SJCRH30 (cell line): ENCODE measurements at regions not wholly inside any gene's neighbourhood (a gene's known extent, or its start where the extent isn't known, plus 50 kb on each side); places are given as distances from the start of the nearest gene placed in this dataset.

Source experiments
- DNase-seq, 2 experiments: peaks; one replicate each; pipeline ENCODE4 v3.0.0-alpha.2; 2015 to 2020
- H3K27ac ChIP-seq: fragments of 250-450 bp; sonication (Bioruptor Pico); 2 replicates; pipeline ENCODE4 v1.5.1; 2020; ENCODE audit warnings: mild to moderate bottlenecking, moderate library complexity
- H3K27me3 ChIP-seq: fragments of 250-450 bp; sonication (Bioruptor Pico); 2 replicates; pipeline ENCODE4 v1.5.1; 2020; ENCODE audit warnings: mild to moderate bottlenecking, moderate library complexity
- H3K36me3 ChIP-seq: fragments of 250-450 bp; sonication (Bioruptor Pico); 2 replicates; pipeline ENCODE4 v1.5.1; 2020; ENCODE audit warnings: mild to moderate bottlenecking, moderate library complexity
- H3K4me1 ChIP-seq: fragments of 250-450 bp; sonication (Bioruptor Pico); 2 replicates; pipeline ENCODE4 v1.5.1; 2020; ENCODE audit warnings: mild to moderate bottlenecking, moderate library complexity
- H3K4me3 ChIP-seq: fragments of 250-450 bp; sonication (Bioruptor Pico); 2 replicates; pipeline ENCODE4 v1.5.1; 2020; ENCODE audit warnings: mild to moderate bottlenecking, moderate library complexity
- H3K9me3 ChIP-seq: fragments of 250-450 bp; sonication (Bioruptor Pico); replicated peaks from 2 replicates; pipeline ENCODE4 v1.5.1; 2020; ENCODE audit warnings: mild to moderate bottlenecking, moderate library complexity

- no peak for DNase-seq
- Histone ChIP-seq H3K36me3 (no peaks in the 10 kb centered on the region), H3K9me3 (no peaks in the 10 kb centered on the region), H3K27me3 (no peaks in the 10 kb centered on the region), H3K4me3 (no peak overlapping the region), H3K4me1 (peaks cover 1% of the 10 kb centered on the region; the same call in 1 of the 2 replicates), H3K27ac (no peak overlapping the region)
Observed at GRCh38 chr12:92089559-92089958, 56.1 kb downstream of the BTG1 start.

- Histone ChIP-seq H3K27me3 (no peaks in the 10 kb centered on the region), H3K36me3 (no peaks in the 10 kb centered on the region), H3K9me3 (no peaks in the 10 kb centered on the region), H3K27ac (no peak overlapping the region), H3K4me3 (no peak overlapping the region), H3K4me1 (no peaks in the 10 kb centered on the region)
- DNase-seq, result peak in 1 of 2 experiments; percentile 8
Observed at GRCh38 chr12:92088805-92089204, 56.8 kb downstream of the BTG1 start.

DNA sequence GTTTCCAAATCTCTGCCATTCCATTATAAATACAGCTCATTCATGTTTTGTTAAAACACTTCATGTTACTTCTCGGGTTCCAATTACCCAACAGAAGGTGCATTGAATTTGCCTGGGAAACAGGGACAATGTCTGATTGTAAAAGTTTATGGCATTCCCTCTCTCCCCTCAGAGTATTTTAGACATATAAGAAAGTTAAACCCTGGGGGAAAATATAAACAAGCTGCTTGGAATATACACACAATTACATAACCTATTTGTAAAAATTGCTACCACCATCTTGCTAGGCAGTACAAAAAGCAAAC lies 60.0 kb downstream of the BTG1 start:
- H3K36me3 ChIP-seq, result no peaks in the 10 kb centered on the region
- DNase-seq, result no peak
- H3K4me3 ChIP-seq, result no peak overlapping the region
- no peaks in the 10 kb centered on the region for H3K4me1 ChIP-seq
- H3K9me3 ChIP-seq, result no peaks in the 10 kb centered on the region
- no peak overlapping the region for H3K27ac ChIP-seq
- H3K27me3 ChIP-seq, result no peaks in the 10 kb centered on the region

GRCh38 chr12:92085040-92085735 lies 60.5 kb downstream of the BTG1 start:
- peaks cover 4% of the 10 kb centered on the region for H3K4me1 ChIP-seq
- H3K36me3 ChIP-seq, result no peaks in the 10 kb centered on the region
- no peak for DNase-seq
- H3K27me3 ChIP-seq, result no peaks in the 10 kb centered on the region
- no peak overlapping the region for H3K27ac ChIP-seq
- no peaks in the 10 kb centered on the region for H3K9me3 ChIP-seq
- H3K4me3 ChIP-seq, result no peak overlapping the region

DNA sequence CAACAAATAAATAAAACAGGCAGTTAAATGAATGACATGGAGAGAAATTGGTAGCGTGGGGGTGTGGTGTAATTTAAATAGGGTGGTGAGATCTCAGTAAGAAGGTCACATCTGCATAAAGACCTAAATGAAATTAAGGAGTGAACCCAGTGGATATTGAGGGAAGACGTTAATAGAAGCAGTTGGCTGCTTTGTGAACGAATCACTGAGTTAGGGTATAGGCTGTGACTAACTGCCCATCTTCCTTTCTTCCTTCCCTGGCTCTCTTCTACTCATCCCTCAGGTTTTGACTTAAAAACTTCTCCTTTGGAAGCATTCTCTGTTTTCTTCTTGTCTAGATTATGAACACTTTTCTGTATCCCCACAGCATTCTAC lies 64.7 kb downstream of the BTG1 start:
- H3K36me3 ChIP-seq, result no peaks in the 10 kb centered on the region
- peaks cover 7% of the 10 kb centered on the region for H3K4me1 ChIP-seq
- H3K9me3 ChIP-seq, result no peaks in the 10 kb centered on the region
- no peak for DNase-seq
- no peaks in the 10 kb centered on the region for H3K27me3 ChIP-seq
- no peak overlapping the region; the same call in 1 of the 2 replicates for H3K27ac ChIP-seq
- H3K4me3 ChIP-seq, result no peak overlapping the region

GRCh38 chr12:92079054-92079385 lies 66.6 kb downstream of the BTG1 start:
- no peak for DNase-seq
- Histone ChIP-seq H3K27me3 (no peaks in the 10 kb centered on the region), H3K27ac (no peak overlapping the region), H3K36me3 (no peaks in the 10 kb centered on the region), H3K9me3 (no peaks in the 10 kb centered on the region), H3K4me3 (no peak overlapping the region), H3K4me1 (peaks cover 7% of the 10 kb centered on the region)

- DNase-seq, result no peak
- Histone ChIP-seq H3K4me3 (no peak overlapping the region), H3K27ac (no peak overlapping the region), H3K9me3 (no peaks in the 10 kb centered on the region), H3K4me1 (peaks cover 7% of the 10 kb centered on the region), H3K36me3 (no peaks in the 10 kb centered on the region), H3K27me3 (no peaks in the 10 kb centered on the region)
Observed at GRCh38 chr12:92078167-92079053, 67.2 kb downstream of the BTG1 start.

- H3K4me3 ChIP-seq, result no peak overlapping the region
- DNase-seq, result no peak
- no peak overlapping the region for H3K27ac ChIP-seq
- peaks cover 7% of the 10 kb centered on the region for H3K4me1 ChIP-seq
- H3K36me3 ChIP-seq, result no peaks in the 10 kb centered on the region
- no peaks in the 10 kb centered on the region for H3K27me3 ChIP-seq
- no peaks in the 10 kb centered on the region for H3K9me3 ChIP-seq
Observed at GRCh38 chr12:92077530-92077929, 68.1 kb downstream of the BTG1 start.

GRCh38 chr12:92076101-92076500 lies 69.5 kb downstream of the BTG1 start:
- no peaks in the 10 kb centered on the region for H3K27me3 ChIP-seq

GRCh38 chr12:92075425-92075914 lies 70.2 kb downstream of the BTG1 start:
- H3K27ac ChIP-seq, result no peak overlapping the region
- no peak for DNase-seq

More at GRCh38 chr12:92076101-92076500, 69.5 kb downstream of the BTG1 start:
- no peak for DNase-seq
- Histone ChIP-seq H3K36me3 (no peaks in the 10 kb centered on the region), H3K27ac (no peak overlapping the region), H3K4me3 (no peak overlapping the region), H3K9me3 (no peaks in the 10 kb centered on the region), H3K4me1 (peaks cover 7% of the 10 kb centered on the region)

DNA sequence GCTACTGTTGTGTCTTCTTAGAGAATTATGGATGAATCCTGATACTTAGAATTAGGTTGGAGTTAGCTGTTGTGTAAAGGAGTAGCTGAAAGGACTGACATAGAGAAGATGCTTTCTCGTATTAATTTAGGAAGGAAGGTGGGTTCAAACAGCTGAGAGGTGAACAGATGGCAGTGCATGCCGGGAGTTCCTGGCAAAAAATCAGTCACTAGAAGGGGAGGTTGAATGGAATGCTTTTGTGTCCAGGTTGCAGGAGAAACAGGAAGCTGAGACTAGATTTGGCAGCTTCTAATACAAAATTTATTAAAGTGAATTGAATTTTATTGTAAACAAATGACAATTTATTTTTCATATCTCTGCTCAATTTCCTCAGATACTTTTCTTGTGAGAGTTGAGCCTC lies 70.8 kb downstream of the BTG1 start:
- H3K27ac ChIP-seq, result no peak overlapping the region
- no peaks in the 10 kb centered on the region; the same call in 1 of the 2 replicates for H3K4me1 ChIP-seq
- no peaks in the 10 kb centered on the region for H3K27me3 ChIP-seq
- no peak overlapping the region for H3K4me3 ChIP-seq
- H3K9me3 ChIP-seq, result no peaks in the 10 kb centered on the region
- no peak for DNase-seq
- no peaks in the 10 kb centered on the region for H3K36me3 ChIP-seq

More at GRCh38 chr12:92075425-92075914, 70.2 kb downstream of the BTG1 start:
- Histone ChIP-seq H3K36me3 (no peaks in the 10 kb centered on the region), H3K27me3 (no peaks in the 10 kb centered on the region), H3K9me3 (no peaks in the 10 kb centered on the region), H3K4me3 (no peak overlapping the region), H3K4me1 (peaks cover 5% of the 10 kb centered on the region)

DNA sequence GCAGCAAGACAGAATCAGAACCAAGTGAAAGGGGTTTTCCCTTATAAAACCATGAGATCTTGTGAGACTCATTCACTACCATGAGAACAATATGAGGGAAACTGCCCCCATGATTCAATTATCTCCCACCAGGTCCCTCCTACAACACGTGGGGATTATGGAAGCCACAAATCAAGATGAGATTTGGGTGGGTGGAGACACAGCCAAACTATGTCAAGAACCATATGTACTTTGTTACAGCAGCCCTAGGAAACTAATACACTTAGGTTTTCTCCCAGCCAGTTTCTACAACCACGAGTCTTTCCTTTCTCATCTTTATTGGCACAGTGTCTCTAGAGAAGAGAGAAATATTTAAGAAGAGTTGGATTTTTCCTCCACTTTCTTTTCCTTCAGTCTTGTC lies 72.6 kb downstream of the BTG1 start:
- no peaks in the 10 kb centered on the region for H3K4me1 ChIP-seq
- no peaks in the 10 kb centered on the region for H3K27me3 ChIP-seq
- H3K4me3 ChIP-seq, result no peak overlapping the region
- H3K9me3 ChIP-seq, result no peaks in the 10 kb centered on the region
- H3K27ac ChIP-seq, result no peak overlapping the region
- H3K36me3 ChIP-seq, result no peaks in the 10 kb centered on the region
- no peak for DNase-seq

- no peak overlapping the region for H3K4me3 ChIP-seq
- H3K4me1 ChIP-seq, result no peaks in the 10 kb centered on the region
- H3K36me3 ChIP-seq, result no peaks in the 10 kb centered on the region
- H3K27me3 ChIP-seq, result no peaks in the 10 kb centered on the region
- DNase-seq, result no peak
- no peak overlapping the region for H3K27ac ChIP-seq
- no peaks in the 10 kb centered on the region for H3K9me3 ChIP-seq
Observed at GRCh38 chr12:92072112-92072511, 73.5 kb downstream of the BTG1 start.

DNA sequence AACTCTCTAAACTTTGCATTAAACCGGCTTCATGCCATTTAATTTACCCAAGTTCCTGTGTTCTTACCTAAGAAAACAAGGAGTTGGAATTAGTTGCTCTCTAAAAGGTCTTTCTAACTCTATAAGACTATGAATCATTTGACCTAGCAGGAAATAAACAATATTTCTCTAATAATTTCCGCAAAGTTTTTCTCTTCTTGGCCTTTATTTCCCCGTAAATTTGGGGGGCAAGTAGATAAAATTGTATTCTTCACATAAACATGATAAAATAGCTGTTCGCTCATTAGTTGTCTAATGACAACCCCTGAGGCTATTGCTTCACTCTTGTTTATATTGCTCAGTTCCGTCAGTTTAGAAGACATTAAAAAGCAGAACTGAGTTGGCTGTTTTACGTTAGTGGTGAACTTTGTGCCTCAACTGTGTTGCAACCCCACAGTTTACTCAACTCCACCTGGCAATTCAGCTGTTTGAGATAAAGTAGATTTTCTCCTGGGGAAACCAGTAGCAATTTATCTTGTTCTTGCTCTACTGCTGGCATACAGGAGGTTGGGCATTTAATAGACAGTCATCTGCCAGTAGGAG lies 74.7 kb downstream of the BTG1 start:
- H3K36me3 ChIP-seq, result no peaks in the 10 kb centered on the region
- no peaks in the 10 kb centered on the region for H3K9me3 ChIP-seq
- no peaks in the 10 kb centered on the region for H3K4me1 ChIP-seq
- no peaks in the 10 kb centered on the region for H3K27me3 ChIP-seq
- no peak for DNase-seq
- no peak overlapping the region for H3K4me3 ChIP-seq
- no peak overlapping the region for H3K27ac ChIP-seq
